GM13976 (cell line): ENCODE measurements at regions not wholly inside any gene's neighbourhood (a gene's known extent, or its start where the extent isn't known, plus 50 kb on each side); places are given as distances from the start of the nearest gene placed in this dataset.
A peak's percentile ranks its signal among the peaks of the same experiment; 100 is the strongest.
"Not testable (repeated sequence)": the region's sequence is repeated elsewhere in the genome, so short reads cannot be mapped to it uniquely, and the experiment has no call there.

Experiments
- DNase-seq: peaks from one replicate; pipeline ENCODE4 v3.0.0; 2012; ENCODE audit warnings: low spot score
- in situ Hi-C: fragments of 300-500 bp; cut with MboI; formaldehyde crosslinking; loops from one replicate; pipeline ENCODE4 v1.12.0; 2022; ENCODE audit warnings: low sequenced_read_pairs, mixed read lengths, inconsistent platforms; ENCODE audit not compliant: unreplicated experiment
- TF ChIP-seq, protein P1 (sequence below): IDR thresholded peaks from 2 replicates; pipeline ENCODE4 v1.5.1; 2012; ENCODE audit warnings: borderline replicate concordance, mild to moderate bottlenecking; ENCODE audit not compliant: insufficient read depth; ENCODE audit errors: extremely low read depth, missing control alignments, control extremely low read depth

DNA sequence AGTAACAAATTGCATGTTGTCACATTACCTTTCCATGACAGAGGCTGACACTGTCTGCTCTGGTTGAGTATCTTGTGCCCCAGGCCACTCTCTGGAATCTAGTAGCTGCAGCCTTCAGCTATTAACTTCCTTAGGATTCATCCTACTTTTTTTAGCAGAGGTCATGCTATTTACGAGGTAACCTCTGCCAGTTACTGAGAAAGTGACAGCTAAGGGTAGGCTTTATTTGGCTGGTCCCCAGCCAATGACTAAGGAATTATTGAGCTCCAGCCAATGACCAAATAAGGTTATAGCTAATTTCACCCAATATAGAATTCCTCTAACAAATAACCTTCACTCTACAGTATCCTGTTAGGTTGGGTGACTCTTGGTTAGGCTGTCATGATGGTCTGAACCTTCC is 1361.7 kb downstream of the XPNPEP1 start:
- in situ Hi-C loops: no loop called here
- DNase-seq: no peak
- TF ChIP-seq, protein P1, sequence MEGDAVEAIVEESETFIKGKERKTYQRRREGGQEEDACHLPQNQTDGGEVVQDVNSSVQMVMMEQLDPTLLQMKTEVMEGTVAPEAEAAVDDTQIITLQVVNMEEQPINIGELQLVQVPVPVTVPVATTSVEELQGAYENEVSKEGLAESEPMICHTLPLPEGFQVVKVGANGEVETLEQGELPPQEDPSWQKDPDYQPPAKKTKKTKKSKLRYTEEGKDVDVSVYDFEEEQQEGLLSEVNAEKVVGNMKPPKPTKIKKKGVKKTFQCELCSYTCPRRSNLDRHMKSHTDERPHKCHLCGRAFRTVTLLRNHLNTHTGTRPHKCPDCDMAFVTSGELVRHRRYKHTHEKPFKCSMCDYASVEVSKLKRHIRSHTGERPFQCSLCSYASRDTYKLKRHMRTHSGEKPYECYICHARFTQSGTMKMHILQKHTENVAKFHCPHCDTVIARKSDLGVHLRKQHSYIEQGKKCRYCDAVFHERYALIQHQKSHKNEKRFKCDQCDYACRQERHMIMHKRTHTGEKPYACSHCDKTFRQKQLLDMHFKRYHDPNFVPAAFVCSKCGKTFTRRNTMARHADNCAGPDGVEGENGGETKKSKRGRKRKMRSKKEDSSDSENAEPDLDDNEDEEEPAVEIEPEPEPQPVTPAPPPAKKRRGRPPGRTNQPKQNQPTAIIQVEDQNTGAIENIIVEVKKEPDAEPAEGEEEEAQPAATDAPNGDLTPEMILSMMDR: no peak

DNA sequence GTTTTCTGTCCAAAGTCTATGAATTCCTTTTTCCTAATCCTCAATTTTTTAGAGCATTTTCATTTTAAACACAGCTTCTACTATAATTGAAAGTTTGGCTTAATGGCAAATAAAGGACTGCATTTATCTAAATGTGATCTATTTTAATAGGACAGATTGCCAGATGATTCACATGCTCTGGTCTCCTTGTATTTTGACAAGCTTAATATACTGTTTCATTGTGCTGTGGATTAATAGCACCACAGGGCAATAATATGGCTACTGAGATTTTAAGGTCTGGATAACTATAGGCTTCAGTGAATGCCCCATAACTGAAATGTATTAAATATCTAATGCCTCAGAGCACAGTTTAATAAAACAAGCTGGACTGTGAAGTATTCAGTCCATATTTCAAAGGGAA is 1362.8 kb downstream of the XPNPEP1 start:
- in situ Hi-C loops: no loop called here
- no peak for DNase-seq
- TF ChIP-seq, protein P1: no peak

DNA sequence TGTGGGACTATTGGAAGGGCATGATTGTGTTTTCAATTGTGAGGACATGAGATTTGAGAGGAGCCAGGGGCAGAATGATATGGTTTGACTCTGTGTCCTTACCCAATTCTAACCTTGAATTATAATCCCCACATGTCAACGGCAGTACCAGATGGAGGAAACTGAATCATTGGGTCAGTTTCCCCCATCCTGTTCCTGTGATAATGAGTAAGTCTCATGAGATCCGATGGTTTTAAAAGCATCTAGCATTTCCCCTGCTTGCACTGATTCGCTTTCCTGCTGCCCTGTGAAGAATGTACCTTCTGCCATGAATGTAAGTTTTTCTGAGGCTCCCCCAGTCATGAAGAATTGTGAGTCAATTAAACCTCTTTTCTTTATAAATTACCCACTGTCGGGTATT is 1367.1 kb downstream of the XPNPEP1 start:
- DNase-seq: no peak
- TF ChIP-seq, protein P1: no peak
- in situ Hi-C loops: no loop called here

DNA sequence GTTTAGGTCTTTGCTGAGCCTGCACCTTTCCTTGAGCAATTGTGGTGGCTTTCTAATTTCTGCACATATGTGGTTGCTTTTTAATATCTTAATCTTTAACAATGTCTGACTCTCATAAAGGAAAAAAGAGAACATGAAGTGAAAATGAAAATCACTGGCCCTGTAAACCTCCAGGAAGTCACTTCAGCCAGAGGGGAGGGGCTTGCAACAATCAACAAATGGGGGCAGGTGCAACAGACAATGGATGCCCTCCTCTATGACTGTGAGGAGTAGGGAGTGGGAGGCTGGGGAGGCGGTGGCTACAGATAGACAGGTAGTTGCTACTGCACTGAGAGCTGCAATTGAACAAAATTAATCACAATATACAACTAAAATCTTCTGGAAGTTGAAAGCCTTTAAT is 1377.4 kb downstream of the XPNPEP1 start:
- in situ Hi-C loops: no loop called here
- DNase-seq: peak; percentile 13
- TF ChIP-seq, protein P1: no peak

DNA sequence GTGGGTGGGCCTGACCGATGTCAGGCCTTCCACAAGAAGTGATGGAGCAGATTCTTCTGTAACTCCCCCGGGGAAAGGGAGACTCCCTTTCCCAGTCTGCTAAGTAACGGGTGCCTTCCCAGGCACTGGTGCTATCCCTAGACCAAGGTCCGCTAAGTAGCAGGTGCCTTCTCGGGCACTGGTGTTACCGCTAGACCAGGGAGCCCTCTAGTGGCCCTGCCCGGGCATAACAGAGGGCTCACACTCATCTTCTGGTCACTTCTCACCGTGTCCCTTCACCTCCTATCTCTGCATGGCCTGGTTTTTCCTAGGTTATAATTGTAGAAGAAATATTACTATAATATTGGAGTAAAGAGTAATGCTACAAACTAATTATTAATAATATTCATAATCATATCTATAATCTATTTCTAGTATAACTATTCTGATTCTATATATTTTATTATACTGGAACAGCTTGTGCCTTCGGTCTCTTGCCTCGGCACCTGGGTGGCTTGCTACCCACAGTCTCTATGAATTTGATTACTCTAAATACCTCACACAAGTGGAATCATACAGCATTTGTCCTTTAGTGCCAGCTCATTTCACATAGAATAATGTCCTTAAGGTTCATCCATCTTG is 1378.7 kb downstream of the XPNPEP1 start:
- TF ChIP-seq, protein P1: peak; percentile 88
- DNase-seq: peak; percentile 29
- in situ Hi-C loops: no loop called here

DNA sequence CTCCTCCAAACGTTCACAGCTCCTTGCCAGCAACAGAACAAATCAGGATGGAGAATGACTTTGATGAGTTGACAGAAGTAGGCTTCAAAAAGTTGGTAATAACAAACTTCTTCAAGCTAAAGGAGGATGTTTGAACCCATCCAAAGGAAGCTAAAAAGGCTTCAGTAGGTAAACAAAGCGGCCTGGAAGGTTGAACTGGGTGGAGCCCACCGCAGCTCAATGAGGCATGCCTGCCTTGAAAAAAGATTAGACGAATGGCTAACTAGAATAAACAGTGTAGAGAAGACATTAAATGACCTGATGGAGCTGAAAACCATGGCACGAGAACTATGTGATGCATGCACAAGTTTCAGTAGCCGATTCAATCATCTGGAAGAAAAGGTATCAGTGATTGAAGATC is 1369.0 kb upstream of the SORCS1 start:
- DNase-seq, in situ Hi-C loops: not testable (repeated sequence)

DNA sequence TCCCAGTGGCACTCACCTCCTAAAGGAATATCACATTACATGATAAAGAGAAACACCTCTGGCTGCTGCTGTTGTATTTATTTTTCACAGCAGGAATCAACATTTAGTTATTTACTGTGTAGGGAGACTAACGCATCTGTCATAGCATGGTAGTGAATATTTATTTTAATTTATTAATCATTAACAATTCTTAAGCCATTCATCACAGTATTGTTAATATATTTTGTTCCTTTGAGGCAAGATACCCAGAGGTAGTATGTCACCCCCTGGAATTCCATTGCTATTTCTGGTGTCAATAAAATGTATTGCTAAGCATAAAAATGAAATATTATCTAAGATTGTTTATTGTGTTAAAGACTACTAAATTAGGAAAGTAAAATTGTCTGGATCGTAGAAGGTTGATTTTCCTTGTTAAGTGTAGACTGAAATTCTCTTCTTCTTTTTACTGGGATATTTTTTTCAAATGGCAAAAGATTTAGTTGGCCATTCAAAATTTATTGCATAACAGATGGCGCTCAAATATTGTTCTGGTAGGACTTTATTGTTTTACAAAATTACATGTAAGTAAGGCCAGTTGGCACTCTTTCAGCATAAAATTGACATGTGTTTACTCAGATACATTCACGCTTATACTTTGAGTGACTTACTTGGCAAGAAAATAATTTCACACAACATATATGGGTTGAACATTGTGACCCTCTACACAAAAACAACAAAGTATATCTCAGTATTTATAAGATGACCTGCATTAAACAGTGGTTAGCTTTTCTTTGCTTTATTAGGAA is 1358.7 kb upstream of the SORCS1 start:
- TF ChIP-seq, protein P1: no peak
- no peak for DNase-seq
- in situ Hi-C loops: no loop called here
